HK-2 (cell line): ENCODE measurements at regions not wholly inside any gene's neighbourhood (a gene's known extent, or its start where the extent isn't known, plus 50 kb on each side); places are given as distances from the start of the nearest gene placed in this dataset.

Experiments used
- DNase-seq: peaks from one replicate; pipeline ENCODE4 v3.0.0-alpha.2; 2018; ENCODE audit not compliant: unreplicated experiment

DNA sequence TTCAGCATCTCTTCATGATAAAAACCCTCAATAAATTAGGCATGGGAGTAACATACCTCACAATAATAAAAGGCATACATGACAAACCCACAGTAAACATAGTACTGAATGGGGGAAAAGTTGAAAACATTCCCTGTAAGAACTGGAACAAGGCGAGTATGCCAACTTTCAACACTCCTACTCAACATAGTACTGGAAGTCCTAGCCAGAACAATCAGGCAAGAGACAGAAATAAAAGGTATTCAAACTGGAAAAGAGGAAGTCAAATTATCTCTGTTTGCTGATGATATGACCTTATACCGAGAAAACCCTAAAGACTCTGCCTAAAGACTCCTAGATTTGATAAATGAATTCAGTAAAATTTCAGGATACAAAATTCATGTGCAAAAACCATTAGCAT lies 167.6 kb downstream of the TMEM38B start:
- DNase-seq: no peak

DNA sequence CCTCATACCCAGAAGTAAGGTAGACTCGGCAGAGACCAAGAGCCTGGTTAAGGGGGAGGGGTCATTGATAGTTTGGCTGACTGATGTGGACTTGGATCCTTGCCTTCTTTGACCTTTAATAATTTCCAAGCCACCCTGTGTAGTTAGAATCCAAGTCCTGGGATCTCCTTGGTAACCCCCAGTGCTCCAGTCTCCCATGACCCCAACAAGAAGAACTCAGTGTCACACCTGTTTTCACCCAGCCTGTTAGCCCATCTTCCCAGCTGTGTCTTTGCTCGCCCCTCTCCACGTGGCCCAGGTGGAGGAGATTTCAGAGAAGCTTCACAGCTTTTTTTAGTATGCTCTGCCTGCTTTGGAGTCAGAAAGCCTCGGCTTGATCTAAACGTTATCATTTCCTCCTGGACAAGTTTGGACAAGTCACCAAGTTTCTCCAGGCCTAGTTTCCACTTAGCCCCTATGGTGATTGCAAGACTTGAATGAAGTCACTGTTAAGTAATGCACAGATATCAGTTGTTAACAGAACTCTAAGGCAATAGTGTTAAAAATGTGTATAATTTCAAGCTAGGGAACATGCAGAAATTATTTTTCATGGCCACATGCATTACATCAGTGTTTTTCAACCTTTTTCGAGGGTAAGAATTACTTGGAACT lies 170.0 kb downstream of the TMEM38B start:
- no peak for DNase-seq

- DNase-seq: no peak
Measured at GRCh38 chr9:105865285-105865684, 170.9 kb downstream of the TMEM38B start.

- DNase-seq: no peak
Measured at GRCh38 chr9:105871540-105871939, 177.2 kb downstream of the TMEM38B start.

DNA sequence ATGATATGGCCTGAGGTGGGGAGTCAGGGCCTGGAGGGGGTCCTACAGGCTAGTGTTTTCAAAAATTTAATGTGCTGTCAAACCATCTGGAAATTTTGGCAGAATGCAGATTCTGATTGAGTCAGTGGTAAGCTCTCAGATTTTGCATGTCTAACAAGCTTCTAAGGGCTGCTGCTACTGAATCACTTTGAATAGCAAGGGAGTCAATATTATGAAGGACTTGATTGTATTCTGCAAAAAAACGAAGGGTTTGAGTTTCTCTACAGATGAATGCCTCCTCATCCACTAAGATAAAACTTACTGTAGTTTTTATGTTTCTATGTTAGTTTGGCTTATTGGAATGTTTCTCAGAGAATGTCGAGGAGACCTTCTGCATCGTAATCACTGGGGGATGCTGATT lies 179.5 kb downstream of the TMEM38B start:
- no peak for DNase-seq

- DNase-seq: no peak
Measured at GRCh38 chr9:105877721-105878120, 183.4 kb downstream of the TMEM38B start.

- DNase-seq: no peak
Measured at GRCh38 chr9:105879181-105879580, 184.8 kb downstream of the TMEM38B start.

DNA sequence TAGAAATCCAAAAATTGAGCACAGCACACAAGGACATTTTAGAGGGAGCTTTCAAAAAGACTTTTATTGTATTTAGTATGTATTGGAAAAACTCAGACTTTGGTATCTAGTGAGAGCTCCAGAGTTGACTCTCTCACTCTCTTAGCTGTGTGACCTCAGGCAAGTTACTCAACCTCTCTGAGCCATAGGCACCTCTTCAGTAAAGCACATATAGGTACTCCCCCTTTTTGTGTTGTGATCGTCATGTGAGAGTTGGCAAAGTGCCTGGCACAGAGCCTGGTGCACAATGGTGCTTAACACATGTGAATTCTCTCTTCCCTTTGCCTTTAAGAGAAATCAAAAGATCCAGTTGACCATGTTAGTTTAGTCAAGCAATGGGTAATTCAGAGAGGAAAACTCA lies 186.2 kb downstream of the TMEM38B start:
- no peak for DNase-seq

DNA sequence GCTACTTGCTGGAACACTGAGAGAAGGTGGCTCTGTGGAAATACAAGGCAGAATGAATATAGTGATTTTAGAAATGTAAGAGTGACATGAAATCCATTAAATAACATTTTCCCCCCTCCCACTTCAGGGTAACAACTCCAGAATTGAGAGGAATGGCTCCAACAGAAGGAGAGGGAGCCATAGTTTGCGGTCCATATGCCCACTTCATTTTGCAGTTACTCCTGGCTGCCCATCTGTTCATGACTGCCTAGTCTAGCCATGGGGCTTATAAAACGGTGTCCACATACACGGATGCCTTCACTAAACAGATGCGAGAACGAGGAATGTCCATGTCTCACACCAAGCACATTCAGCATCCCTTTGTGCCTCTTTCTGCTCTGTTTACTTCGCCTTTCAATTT lies 186.7 kb downstream of the TMEM38B start:
- DNase-seq: no peak

DNA sequence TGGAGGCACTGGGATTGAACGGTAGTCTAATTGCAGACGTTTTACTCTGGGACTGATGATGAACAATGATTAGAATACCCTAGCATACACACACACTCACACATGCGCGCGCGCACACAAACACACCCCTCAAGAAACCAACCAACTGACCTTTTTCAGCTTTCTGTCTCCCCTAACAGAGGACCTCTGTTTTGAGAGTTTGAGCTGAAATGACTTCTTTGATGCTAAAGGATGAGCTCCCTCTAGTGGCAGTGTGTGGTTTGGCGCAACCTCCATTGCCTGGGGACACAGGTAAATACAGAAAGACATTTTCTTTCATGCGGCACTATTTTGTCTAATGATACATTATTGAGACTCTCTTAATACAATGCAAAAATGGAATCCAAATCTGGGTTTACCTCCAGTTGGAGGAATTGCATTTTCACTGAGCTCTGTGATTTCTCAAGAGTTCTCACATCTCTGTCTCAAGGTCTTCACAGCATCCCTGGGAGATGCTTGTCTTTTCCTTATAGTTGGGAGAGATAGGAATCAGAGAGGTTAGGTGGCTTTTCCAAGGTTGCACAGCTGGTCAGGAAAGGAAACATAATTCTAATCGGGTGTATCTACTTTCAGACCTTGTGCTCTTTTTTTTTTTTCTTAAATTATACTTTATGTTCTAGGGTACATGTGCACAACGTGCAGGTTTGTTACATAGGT lies 187.5 kb downstream of the TMEM38B start:
- peak; percentile 51 for DNase-seq

DNA sequence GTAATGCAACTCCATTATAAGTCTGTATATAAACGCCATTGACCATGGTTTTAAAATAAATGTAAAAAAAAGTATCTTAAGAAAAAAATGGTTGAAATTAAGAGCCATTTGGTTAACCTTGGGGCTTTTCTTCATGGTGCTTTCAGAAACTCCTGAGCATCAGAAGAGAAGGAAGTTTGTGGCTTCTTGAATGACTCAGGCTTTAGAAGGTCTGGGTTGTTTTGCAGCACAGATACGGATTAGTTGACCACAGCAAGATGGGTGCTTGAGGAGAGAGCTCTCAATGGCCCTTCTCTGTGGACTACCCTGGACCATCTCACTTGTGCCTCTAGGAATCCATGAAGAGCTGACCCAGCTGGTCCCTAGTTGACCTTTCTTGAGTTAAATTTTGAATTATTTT lies 189.5 kb downstream of the TMEM38B start:
- DNase-seq: no peak

DNA sequence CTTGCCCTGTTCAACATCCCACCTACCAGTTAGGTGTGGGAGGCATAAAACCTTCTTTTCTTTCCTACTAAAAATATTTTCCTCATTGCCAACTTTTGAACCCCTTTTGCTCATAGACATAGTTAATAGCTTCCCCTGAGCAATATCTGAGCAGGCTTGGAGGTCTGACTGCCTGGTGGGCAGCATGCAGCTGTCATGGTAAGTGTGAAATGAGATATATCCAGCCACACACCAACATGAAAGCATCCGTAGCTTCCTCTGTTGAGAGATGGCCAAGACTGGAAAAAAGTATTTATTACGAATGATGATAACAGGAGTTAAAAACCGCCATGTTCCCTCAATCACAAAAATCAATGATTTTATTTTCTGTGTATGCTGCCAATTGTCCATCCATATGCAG lies 190.1 kb downstream of the TMEM38B start:
- DNase-seq: no peak

GRCh38 chr9:105886136-105886535 lies 191.8 kb downstream of the TMEM38B start:
- DNase-seq: no peak

DNA sequence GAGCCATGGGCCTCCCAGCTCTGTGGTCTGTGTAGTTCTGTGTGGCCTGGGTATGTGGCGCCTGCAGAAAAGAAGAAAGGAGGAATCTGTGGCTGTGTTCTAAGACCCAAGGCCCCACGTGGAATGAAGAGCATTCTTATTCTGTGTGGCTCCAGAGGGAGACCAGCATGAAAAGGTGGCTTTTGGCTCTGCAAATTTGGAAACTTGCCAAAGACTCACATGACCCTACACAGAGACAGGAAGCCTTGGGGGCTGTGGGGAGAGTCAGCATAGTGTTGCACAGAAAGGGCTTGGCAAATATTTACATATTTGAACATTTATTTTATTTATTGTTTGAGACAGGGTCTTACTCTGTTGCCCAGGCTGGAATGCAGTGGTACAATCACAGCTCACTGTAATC lies 193.3 kb downstream of the TMEM38B start:
- DNase-seq: no peak

DNA sequence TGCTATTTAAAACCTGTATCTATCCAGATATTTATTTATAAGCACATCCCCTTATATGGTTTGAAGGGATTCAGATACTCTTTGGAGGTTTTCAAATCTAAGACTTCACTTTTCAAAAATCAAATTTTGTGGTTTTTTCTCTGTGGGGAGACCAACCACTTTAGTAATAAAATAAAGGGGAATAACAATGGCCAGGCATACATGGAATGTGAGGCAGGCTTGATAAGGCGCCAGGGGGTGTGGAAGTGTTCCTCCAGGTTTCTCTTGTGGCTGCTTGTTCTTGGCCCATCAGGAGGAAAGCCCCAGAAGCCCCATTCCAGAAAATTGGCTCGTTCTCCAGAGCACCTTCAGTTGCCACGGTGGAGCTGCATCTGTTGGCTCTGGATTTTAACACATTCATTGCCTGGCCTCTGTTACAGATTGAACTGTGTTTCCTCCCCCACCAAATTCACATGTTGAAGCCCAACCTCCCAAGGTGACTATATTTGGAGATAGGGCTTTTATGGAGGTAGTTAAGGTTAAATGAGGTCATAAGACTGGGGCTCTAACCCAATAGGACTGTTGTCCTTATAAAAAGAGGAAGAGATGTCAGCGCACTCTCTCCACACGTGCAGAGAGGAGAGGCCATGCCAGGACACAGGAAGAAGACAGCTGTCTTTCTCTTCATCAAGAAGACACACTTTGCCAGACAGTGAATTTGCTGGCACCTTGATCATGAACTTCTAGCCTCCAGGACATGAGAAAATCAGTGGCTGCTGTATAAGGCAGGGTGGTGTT lies 195.9 kb downstream of the TMEM38B start:
- DNase-seq: no peak

DNA sequence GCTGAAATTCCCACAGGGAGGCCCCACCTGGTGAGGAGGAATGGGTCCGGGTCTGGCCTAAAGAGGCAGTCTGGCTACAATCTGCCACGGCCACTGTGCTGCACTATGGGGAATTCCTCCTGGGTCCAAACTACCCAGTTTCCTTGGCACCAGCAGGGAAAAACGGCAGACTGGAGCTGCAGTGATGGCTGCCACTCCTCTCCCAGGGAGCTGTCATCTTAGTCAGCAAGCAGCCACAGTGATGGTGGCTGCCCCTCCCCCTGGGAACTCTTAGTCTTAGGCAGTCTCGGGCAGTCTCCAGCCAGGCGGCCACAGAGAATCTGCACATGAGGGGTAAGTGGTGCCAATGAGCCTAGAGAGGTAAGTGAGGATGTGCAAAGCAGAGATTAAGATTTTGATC lies 205.8 kb downstream of the TMEM38B start:
- DNase-seq: no peak

DNA sequence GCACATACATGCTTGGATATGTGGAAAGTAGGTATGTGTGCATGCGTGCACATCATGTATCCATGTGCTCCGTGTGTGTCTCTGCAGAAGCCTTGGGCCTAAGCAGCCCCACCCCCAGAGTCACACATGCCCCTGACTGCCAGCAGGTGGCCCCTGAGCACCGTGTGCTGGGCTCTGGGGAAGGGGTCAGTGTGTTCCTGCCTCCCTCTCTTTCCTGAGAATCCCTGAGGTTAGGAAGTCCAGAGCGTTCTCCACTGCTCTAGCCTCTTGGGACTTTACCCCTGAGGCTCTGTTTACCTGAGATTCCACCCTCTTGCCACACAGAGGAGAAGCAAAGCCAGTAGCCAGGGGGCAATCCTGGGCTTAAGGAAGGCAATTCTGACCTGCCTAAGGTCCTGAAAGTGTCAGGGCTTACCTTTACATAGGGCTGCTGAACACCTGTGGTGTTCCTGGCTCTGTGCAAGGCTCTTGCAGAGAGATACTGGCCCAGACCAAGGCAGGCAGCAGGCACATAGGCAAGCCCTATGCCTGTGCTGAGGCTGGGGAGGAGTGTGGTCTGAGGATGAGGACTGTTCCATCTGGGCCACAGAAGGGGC lies 207.3 kb downstream of the TMEM38B start:
- DNase-seq: peak; percentile 40

- no peak for DNase-seq
Measured at GRCh38 chr9:105908069-105908468, 213.7 kb downstream of the TMEM38B start.

- no peak for DNase-seq
Measured at GRCh38 chr9:105911104-105911911, 217.0 kb downstream of the TMEM38B start.

DNA sequence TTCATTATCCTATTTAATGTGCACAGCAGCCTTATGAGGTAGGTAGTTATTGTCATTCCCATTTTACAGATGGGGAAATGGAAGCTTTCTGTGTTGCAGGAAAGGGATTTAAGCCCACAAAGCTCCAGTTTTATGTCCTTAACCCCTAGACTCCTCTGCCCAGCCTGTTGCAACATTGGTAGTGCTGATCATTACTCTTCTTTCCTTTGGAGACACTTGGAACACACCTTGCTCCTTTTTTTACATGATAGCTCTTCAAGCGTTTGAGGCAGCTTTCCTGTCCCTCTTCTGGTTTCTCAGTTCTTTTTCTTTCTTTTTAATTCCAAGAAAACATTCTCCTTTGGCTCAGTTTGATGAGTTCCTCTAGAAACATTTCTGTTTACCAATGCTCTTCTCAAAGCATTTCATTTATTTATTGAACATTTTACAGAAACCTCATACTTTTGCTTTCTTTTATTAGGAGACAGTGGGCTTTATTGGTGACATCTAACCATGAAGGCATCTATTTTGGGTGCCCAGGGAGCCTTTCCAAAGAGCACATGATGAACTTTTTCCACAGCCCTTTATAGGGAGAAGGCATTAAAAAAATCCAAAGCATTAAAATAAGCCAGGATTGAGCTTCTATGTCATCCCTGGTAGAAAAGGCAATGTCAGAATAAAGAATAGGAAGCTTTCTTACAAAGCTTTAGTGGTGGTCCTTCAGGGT lies 218.0 kb downstream of the TMEM38B start:
- no peak for DNase-seq

DNA sequence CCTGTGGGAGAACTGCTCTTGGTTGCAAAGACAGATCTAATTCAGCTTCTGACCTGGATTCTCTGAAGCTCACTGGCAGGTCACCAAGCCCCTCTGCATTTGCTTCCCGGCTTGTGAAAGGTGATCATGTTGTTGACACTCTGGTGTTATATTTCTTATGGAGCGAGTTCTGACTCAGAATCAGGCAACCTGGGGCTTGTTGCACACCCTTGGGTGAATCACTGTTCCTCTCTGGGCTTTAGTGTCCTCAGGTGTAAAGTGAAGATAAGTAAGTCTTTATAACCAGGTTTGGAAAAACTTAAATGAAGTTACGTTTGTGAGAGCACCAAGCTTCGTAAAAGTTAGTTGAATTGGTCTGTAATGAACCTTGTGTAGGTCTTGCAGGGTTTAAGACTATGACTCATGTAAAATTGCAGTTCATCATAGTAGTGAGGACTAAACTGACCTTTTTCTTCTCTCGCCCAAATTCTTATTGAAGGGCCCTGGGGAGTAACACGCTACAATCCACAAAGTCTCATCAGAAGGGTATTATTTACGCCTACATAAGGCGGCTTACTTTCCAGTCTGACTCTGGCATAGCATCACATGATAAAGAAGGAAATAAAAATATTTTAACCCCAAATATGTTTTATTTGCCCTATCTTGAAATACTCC lies 218.6 kb downstream of the TMEM38B start:
- DNase-seq: no peak
